Liver (tissue), 8 donors: ENCODE measurements at regions not wholly inside any gene's neighbourhood (a gene's known extent, or its start where the extent isn't known, plus 50 kb on each side); places are given as distances from the start of the nearest gene placed in this dataset.

Source experiments
- DNase-seq: peaks from one replicate; pipeline ENCODE4 v3.0.0-alpha.2; 2017; ENCODE audit warnings: low spot score
- H3K27ac ChIP-seq, 2 donors: one replicate each; pipeline ENCODE4 v1.7.0; 2013; ENCODE audit warnings: inconsistent platforms in 2 of 2, low read length in 2 of 2, control low read depth in 1 of 2, low read depth in 1 of 2, mild to moderate bottlenecking in 1 of 2
- H3K27me3 ChIP-seq, 4 donors: one replicate each; pipeline versions ENCODE4 v1.6.1 to v1.7.0; 2013; ENCODE audit warnings: low read length in 3 of 4, inconsistent platforms in 1 of 4, mild to moderate bottlenecking in 1 of 4, moderate library complexity in 1 of 4; ENCODE audit not compliant: control insufficient read depth in 4 of 4, insufficient read depth in 4 of 4
- H3K36me3 ChIP-seq, 4 donors: one replicate each; pipeline versions ENCODE4 v1.6.1 to v1.7.0; 2013; ENCODE audit warnings: low read length in 3 of 4, mild to moderate bottlenecking in 3 of 4, low read depth in 1 of 4, moderate library complexity in 1 of 4; ENCODE audit not compliant: control insufficient read depth in 4 of 4, insufficient read depth in 3 of 4
- H3K4me1 ChIP-seq, 4 donors: one replicate each; pipeline versions ENCODE4 v1.6.1 to v1.7.0; 2013; ENCODE audit warnings: low read length in 3 of 4, mild to moderate bottlenecking in 3 of 4, moderate library complexity in 1 of 4; ENCODE audit not compliant: control insufficient read depth in 4 of 4, insufficient read depth in 4 of 4
- H3K4me3 ChIP-seq, 3 donors: one replicate each; pipeline versions ENCODE4 v1.6.1 to v1.7.0; 2013; ENCODE audit warnings: low read length in 3 of 3, control low read depth in 1 of 3, low read depth in 1 of 3, mild to moderate bottlenecking in 1 of 3
- H3K9ac ChIP-seq, 2 donors: one replicate each; pipeline ENCODE4 v1.7.0; 2013; ENCODE audit warnings: low read length in 2 of 2, mild to moderate bottlenecking in 2 of 2, moderate library complexity in 2 of 2, control low read depth in 1 of 2, low read depth in 1 of 2
- H3K9me3 ChIP-seq, 4 donors: one replicate each; pipeline versions ENCODE4 v1.6.1 to v1.7.0; 2013; ENCODE audit warnings: low read length in 3 of 4; ENCODE audit not compliant: control insufficient read depth in 4 of 4
- FOXA1 ChIP-seq: IDR thresholded peaks from 2 replicates; pipeline ENCODE4 v1.6.1; 2016; ENCODE audit warnings: antibody characterized with exemption
- HNF4G ChIP-seq: IDR thresholded peaks from 2 replicates; pipeline ENCODE4 v1.6.1; 2016; ENCODE audit warnings: antibody characterized with exemption
- NR2F2 ChIP-seq: IDR thresholded peaks from 2 replicates; pipeline ENCODE4 v1.6.1; 2016; ENCODE audit warnings: antibody characterized with exemption
- YY1 ChIP-seq: IDR thresholded peaks from 2 replicates; pipeline ENCODE4 v1.6.1; 2016; ENCODE audit warnings: antibody characterized with exemption, mild to moderate bottlenecking
- WGBS: extraction: QIAGEN DNeasy Blood & Tissue Kit; methylation state at CpG from one replicate; pipeline ENCODE4 v1.1.7; 2013; 5-methylcytosine and 5-hydroxymethylcytosine counted together
- TF ChIP-seq, protein P1 (sequence below): fragments of 150-350 bp; IDR thresholded peaks from 2 replicates; pipeline ENCODE4 v1.5.1; 2017; ENCODE audit warnings: improper control_type of control experiment, low read depth, low read length; ENCODE audit not compliant: missing input control
- TF ChIP-seq, protein P2 (sequence below): IDR thresholded peaks from 2 replicates; pipeline ENCODE4 v1.6.1; 2016; ENCODE audit warnings: antibody characterized with exemption
- TF ChIP-seq, protein P3 (sequence below): IDR thresholded peaks from 2 replicates; pipeline ENCODE4 v1.6.1; 2016; ENCODE audit warnings: antibody characterized with exemption
- donor health status: healthy.
- donor health status: healthy.
- donor health status: healthy.
- donor health status: healthy.
- donor health status: healthy.

DNA sequence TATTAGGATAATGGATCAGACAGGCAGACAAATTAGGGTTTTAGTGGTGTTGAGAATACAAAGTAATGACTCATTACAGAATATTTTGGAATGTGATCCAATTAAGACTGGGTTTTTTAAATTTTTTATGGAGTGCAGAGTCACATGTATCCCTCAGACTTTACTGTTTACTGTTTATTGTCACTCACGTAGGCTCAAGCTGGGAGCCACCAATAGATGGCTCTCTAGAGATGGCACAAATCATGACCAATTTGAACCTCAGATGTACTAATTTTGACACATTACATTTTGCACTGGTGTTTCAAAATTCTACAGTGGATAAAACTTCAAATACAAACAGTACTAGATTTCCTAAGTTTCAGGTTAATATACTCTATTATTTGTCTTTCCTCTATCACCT lies 53.6 kb upstream of the ANO3 start:
- WGBS = 3% methylated on average over 1 of the region's 1 CpG
- H3K27ac ChIP-seq = no peak overlapping the region
- TF ChIP-seq, protein P1, sequence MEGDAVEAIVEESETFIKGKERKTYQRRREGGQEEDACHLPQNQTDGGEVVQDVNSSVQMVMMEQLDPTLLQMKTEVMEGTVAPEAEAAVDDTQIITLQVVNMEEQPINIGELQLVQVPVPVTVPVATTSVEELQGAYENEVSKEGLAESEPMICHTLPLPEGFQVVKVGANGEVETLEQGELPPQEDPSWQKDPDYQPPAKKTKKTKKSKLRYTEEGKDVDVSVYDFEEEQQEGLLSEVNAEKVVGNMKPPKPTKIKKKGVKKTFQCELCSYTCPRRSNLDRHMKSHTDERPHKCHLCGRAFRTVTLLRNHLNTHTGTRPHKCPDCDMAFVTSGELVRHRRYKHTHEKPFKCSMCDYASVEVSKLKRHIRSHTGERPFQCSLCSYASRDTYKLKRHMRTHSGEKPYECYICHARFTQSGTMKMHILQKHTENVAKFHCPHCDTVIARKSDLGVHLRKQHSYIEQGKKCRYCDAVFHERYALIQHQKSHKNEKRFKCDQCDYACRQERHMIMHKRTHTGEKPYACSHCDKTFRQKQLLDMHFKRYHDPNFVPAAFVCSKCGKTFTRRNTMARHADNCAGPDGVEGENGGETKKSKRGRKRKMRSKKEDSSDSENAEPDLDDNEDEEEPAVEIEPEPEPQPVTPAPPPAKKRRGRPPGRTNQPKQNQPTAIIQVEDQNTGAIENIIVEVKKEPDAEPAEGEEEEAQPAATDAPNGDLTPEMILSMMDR = no peak
- TF ChIP-seq HNF4G = no peak
- no peak for TF ChIP-seq FOXA1
- TF ChIP-seq, protein P2, sequence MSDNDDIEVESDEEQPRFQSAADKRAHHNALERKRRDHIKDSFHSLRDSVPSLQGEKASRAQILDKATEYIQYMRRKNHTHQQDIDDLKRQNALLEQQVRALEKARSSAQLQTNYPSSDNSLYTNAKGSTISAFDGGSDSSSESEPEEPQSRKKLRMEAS = no peak
- TF ChIP-seq, protein P3, sequence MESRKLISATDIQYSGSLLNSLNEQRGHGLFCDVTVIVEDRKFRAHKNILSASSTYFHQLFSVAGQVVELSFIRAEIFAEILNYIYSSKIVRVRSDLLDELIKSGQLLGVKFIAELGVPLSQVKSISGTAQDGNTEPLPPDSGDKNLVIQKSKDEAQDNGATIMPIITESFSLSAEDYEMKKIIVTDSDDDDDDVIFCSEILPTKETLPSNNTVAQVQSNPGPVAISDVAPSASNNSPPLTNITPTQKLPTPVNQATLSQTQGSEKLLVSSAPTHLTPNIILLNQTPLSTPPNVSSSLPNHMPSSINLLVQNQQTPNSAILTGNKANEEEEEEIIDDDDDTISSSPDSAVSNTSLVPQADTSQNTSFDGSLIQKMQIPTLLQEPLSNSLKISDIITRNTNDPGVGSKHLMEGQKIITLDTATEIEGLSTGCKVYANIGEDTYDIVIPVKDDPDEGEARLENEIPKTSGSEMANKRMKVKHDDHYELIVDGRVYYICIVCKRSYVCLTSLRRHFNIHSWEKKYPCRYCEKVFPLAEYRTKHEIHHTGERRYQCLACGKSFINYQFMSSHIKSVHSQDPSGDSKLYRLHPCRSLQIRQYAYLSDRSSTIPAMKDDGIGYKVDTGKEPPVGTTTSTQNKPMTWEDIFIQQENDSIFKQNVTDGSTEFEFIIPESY = no peak
- TF ChIP-seq NR2F2 = no peak
- no peak for TF ChIP-seq YY1
- H3K9me3 ChIP-seq = no peaks in the 10 kb centered on the region
- H3K36me3 ChIP-seq = no peaks in the 10 kb centered on the region
- H3K4me1 ChIP-seq = peaks cover 0 to 2% (median 0%) of the 10 kb centered on the region in 4 donors
- H3K9ac ChIP-seq = no peak overlapping the region
- H3K27me3 ChIP-seq = no peaks in the 10 kb centered on the region
- no peak overlapping the region for H3K4me3 ChIP-seq
- no peak for DNase-seq
